HG02884 (cell line): ENCODE measurements at regions not wholly inside any gene's neighbourhood (a gene's known extent, or its start where the extent isn't known, plus 50 kb on each side); places are given as distances from the start of the nearest gene placed in this dataset.

Source experiments
- ATAC-seq: cut with Tn5 transposase; IDR thresholded peaks from one replicate; pipeline ENCODE4 v1.9.1; 2021; ENCODE audit warnings: mild to moderate bottlenecking, moderate library complexity; ENCODE audit not compliant: unreplicated experiment

DNA sequence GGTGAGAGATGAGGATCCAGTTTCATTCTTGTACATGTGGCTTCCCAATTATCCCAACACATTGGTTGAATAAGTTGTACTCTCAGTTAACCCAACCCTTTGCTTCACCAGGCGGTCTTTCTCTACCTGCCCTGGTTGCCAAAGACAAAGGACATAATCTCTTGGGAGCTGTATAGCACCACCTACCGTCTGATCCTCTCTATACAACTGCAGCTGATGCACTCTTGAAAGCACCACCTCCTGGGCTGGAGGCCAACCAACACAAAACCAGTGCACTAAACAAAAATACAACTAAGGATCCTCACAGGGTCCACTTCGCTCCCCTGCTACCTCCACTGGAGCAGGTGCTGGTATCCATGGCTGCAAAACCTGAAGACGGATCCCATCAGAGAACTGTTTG is 473.6 kb upstream of the NRXN1 start:
- no peak for ATAC-seq

DNA sequence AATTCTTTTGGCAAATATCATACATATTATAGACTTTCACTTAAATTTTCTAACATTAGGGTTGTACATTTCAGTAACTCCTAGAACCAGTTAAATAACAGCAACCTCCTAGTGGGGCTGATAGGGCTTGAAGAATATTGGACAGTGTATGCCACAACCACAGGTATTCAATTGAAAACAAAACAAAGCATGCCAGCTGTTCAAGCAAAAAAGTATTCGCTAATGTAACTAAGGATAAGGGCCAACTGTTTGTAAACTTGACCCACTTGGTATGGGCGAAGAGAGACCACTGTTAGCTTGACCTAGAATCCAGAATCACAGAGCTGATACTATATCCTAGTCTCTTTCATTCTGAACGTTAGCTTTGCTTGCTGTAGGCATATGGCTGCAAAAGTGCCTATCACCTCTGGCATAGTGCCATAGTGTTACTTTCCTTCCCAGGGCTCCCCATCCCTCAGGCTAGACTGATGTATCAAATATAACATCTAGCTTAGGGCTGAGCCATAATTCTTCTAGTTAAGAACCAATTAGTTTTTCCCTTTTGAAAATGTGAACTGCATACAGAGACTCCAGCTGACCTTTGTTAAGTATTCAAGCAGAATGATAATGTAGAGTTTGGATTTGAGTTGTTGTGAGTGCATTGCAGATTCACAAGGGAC is 458.8 kb upstream of the NRXN1 start:
- ATAC-seq = no peak

DNA sequence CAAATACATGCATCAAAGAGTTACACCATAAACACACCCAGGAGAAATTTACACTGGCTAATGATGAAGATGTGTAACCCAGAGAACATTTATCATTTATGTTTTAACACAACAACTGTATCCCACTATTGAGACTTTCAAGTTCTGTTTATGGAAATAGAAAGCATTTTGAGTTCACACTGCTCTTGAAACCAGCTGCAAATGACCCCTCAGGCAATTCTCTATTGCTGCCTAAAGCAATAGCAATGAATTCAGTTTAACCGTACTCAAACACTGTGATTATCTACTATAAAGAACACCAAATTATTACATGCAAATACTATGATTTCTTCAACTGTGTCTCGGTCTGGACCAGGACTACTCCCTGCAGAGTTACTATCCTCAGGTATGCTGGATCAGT is 452.7 kb upstream of the NRXN1 start:
- no peak for ATAC-seq

DNA sequence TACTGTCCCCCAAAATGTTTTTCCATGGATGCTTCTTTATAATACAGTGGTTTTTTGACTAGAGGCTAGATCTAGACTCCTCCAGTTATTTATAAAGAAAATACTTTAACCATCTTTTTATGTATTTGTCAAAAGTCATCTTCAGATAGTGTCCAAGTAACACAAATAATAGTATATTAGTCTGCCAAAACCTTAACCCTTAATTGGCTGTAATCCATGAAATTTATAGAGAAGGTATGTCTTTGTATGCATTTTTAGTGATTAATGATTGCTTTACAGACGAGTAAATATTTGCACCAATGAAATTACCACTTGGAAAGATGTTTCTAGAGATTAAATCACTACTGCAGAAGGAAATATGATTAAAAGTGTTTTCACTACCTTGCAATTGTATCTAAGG is 451.8 kb upstream of the NRXN1 start:
- no peak for ATAC-seq

DNA sequence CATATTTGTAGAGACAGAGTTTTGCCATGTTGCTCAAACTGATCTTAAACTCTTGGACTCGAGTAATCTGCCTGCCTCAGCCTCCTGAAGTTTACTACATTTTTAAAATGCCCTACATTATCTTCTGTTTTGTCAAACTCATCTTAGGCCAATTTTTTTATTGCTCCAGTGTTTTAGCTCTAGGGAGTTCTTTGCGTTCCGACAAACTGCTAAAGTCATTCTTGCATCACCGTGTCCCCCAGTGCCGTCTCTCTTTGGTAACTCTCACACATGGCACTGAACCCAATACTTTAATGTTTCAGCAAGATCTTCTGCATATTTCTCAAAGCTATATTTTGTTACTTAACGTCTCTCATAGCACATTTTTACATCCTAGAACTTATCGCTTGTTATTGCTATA is 440.9 kb upstream of the NRXN1 start:
- no peak for ATAC-seq

DNA sequence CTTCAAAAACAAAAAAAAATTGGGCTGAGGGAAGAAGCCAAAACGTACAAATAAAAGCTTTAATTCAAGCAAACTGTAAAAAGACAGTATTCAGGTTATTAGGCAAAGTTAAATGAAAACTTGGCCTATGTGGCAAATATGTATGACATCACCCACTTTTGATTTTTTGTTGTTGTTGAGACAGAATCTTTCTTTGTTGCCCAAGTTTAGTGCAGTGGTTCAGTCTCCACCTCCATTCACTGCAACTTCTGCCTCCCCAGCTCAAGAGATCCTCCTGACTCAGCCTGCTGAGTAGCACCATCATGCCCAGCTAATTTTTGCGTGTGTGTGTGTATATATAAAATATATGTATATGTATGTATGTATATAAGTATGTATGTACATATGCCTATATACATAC is 440.4 kb upstream of the NRXN1 start:
- ATAC-seq = no peak

DNA sequence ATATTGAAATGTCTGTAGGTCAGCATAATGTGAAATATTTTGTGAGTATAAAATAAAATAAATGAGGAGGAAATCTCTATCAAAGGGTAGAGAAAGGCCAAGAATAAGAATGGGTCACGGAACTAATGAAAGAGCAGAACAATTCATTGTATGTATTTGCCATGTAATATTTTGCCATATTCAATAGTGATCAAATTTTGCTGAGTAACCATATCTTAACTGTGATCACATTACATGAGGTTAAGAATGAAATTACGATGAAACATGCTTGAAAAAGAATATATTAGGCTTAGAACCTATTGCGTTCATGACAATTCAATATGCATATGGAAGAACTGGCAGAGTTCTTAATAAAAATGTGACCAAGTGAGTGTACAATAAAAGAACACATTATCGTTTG is 437.2 kb upstream of the NRXN1 start:
- ATAC-seq = no peak

DNA sequence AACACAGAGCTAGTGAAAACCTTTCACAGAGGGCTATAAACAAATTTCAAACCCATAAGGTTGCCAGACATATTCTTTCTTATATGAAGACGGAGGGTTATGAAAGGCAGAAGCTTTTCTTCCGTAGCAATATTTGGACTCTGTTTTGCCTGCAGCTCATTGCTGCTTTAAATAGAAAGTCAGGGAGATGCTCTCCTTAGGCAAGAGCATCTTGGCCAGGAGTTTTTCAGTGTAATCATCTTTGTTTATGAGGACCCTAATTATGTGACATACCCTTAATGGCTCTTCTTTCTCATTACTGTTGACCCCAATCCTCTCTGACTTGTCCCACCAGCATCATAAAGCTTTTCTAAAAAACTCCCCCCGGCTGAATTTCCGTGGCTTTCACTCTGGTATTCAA is 433.4 kb upstream of the NRXN1 start:
- no peak for ATAC-seq

DNA sequence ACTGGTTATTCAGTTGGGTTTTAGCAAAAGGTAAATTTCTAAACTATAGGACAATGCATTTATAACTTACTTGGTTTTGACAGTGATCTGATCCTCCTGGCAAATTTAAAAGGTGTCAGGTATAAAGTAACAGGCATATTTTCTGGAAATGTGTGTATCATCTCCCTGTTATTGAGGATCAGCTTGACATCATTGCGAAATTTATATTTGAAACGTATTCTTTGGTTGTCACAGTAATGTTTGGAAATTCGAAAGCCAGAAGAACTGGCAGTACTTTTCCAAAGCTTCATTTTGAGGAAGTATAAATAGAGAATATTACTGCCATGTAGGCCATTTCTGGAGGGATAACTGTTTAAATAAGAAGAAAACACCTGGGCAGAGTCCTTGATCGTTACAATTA is 422.2 kb upstream of the NRXN1 start:
- ATAC-seq = no peak

DNA sequence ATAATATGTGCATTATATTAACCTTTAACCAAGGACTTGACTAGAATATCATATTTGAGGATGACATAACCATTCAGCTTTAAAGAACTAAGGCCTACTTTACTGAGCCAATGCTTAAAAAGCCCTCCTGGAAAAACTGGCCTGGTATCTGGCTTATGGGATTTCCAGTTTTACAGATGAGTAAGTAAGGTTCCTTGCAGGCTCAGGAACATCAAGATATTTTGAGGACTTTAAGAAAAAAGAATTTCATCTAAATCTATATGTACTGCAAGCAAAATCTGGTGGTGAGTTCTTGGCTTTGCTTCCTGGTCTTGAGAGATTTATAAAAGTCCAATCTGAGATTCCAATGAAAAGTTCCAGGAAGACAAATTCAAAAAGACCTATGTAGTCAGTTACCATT is 417.0 kb upstream of the NRXN1 start:
- no peak for ATAC-seq

DNA sequence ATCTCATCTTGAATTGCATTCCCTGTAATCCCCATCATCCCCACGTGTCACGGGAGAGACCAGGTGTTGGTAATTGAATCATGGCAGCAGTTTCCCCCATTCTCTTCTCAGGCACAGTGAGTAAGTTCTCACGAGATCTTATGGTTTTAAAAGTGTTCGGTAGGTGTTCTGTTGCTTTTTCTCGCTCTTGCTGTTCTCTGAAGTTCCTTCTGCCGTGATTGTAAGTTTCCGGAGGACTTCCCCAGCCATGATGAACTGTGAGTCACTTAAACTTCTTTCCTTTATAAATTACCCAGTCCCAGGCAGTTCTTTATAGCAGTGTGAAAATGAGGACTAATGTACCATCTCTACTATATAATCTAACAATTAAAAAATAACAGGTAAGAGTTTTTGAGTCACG is 409.9 kb upstream of the NRXN1 start:
- ATAC-seq = no peak

DNA sequence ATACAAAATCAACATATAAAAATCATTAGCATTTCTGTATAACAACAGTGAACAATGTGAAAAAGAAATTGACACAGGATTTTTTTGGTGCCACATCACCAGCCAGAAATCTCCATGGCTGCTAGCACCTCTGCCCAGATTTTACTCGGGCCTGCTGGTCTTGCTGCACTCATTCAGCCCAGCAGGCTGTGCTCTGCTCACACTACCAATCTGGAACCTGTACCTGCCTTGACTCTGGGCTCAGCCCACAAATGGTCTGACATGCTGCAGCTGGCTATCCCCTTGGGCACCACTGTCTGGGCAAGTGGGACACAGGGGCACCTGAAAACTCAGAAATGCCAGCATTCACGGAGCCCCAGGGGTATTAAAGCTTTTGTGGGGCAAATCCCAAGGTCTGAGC is 392.5 kb upstream of the NRXN1 start:
- no peak for ATAC-seq

DNA sequence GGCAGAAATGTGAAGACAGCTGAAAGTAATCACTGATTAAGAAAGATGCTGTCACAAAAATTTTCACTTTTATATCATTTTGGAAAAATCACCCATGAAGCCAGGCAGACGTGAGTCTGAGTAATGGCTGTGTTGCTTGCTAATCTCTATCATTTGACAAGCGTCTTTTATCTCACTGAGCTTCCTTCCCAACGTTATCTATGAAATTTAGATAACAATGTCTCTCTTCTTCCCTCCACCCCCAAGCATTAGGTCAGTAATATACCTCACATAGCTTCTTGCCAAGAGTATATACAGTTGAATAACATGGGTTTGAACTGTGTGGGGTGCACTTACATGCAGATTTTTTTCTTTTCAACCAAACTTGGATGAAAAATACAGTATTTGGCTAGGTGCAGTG is 388.6 kb upstream of the NRXN1 start:
- no peak for ATAC-seq

DNA sequence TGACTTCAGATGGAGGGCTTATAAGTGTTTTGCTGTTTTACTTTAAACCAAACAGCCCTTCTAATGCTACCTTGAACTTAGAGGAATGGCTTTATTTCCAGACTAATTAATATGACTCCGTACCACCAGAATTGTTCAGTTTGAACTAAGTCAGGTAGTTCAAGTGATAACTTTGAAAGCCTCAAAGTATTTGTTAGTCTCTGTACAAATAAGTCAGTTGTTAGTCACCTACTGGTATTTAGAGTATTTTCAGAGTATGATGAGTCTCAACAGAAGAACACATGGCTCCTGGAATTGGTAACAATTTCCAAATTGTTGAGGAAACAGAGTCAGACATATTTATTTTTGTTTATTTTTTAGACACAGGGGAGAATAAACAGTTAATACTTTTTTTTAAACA is 381.8 kb upstream of the NRXN1 start:
- ATAC-seq = no peak

DNA sequence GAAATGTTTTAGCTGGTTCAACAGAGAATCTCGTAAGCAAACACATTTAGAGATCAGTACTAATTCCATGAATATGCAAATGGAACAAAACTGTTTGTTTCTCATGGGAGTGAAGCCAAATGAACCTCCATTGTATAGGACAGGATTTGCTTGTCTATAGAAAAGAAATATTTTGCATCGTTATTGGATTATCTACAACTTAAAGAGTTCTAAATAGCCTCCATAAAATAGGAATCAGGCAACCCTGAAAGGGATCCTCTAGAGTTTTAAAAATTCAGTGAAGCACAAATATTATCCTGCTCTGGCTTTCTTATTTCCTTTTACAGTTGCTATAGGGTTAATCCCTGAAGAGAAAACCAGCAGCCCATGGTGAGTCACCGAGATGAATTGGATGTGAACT is 378.4 kb upstream of the NRXN1 start:
- no peak for ATAC-seq

DNA sequence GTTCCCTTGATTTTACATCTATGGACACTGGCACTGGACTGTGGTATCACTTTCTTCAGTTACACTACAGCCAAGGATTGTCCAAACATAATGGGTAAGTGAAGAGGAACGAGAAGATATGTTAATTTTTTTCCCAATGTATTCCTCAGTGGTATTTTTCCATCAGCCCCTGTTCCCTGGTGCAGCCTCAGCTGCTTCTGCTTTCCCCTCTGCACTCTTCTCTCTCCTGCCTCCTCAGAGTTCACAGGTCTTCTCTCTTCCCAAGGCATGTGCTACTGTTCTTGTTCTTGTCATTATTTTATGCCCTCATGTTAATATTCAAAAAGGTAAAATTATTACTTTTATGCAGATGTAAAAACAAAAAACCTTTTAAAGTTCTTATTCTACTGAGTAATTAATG is 378.0 kb upstream of the NRXN1 start:
- ATAC-seq = no peak

DNA sequence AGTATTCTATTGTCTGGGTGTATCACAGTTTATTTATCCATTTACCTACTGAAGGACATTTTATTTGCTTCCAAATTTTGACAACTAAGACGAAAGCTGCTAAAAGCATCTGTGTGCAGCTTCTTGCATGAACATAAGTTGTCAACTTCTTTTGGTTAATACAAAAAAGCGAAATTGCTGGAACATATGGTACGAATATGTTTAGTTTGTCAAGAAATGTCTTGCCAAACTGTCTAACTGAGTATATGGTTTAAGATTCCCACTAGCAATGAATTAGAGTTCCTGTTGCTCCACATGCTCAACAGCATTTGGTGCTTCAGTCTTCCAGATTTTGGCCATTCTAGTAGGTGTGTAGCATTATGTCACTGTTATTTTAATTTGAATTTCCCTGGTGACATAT is 372.3 kb upstream of the NRXN1 start:
- no peak for ATAC-seq

DNA sequence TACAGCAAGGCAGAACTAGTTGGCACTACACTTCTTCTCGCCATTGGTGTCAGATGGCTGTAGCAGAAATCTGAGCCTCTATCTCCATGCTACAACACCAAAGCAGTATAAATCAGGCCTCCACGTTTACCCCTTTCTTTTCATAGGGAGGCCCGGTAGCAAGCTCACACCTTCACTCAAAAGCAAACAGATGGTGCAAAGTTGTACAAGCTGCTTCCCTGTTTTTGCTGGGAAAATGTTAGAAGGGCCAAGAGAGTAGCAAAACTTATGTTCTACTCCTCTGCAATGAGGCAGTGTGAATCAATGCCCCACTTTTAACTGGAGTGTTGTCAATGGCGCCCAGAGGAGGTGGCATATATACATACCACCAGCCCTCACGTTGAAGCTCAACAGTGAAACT is 369.6 kb upstream of the NRXN1 start:
- no peak for ATAC-seq

DNA sequence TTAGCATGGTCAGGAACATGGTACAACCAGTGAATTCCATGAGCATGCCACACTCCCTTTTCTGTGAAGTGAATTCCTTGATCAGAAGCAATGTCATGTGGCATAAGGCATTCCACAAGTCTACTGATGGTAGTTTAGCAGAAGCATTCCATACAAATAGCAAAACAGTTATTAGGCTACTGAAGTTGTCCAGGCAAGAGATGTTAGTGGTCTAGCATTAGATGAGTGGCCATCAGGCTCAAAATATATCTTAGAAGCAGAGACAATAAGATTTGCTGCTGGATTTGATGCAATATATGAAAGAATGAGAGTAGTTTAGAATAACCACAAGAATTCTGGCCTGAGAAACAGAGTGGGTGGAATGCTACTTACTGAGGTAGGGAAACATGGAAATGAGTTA is 355.3 kb upstream of the NRXN1 start:
- ATAC-seq = no peak

DNA sequence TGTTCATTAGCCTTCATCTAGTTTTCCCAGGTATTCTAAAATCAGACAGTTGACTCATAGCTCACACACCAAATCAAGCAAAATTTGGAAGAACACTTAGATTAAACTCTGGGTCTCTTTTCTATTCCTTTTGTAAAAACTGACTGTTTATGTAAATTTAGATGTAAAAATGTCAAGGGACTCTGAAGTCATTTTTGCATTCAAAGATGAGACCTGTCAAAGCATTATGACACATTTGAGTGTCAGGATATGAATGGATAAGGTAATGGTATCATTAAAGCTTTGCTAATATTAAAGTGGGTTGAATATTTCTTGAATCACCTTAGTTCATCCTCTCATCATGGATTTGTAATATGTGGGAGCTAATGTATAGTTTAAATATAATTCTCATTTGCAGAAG is 348.1 kb upstream of the NRXN1 start:
- ATAC-seq = no peak

DNA sequence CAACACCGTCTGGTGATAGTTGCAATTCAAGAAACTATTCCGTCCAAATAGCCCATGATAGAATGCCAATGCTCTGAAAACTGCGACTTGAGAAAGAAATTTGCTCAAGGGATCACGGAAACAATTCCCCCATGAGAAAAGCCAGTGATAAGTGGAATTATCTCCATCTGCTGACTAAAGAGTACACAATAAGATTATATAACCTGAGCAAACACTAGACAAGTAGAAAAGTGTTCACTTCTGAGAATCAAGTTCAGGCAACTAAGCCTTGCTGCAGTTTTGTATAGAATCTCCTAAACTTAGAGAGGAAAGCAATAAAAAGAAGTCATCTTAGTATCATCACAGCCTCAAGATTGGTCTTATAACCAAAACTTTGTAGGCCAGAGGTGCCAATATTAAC is 336.3 kb upstream of the NRXN1 start:
- no peak for ATAC-seq

DNA sequence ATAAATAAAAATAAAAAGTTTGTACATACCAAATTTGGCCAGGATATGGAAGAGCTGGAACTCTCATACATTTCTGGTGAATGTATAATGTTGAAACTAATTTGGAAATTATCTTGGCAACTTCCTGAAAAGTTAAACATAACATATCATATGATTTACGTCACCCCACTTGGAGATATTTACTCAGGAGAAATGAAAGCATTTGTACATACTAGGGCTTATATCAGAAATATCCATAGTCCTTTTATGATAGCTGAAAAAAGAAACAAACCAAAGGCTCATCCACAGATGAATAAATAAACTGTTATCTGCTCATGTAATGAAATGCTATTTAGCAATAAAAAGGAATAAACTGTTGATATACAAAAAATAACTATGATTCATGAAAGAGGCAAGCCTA is 318.2 kb upstream of the NRXN1 start:
- no peak for ATAC-seq

DNA sequence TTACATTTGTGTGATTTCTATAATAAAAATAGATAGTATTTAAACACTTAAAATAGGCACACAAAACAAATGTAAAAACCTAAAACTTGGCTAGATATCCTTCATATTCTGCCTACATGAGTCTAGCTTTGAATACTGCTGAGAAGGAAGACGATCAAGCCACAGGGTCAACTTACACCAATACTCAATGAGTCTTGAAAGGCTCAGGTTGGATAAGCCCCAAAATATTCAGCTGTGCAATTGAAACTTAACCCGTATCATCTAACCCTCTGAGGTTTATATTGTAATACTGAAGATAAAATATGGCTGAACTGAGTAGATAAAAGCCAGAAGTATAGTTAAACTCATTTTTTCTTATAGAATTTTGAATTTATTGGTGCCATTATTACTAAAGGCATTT is 313.0 kb upstream of the NRXN1 start:
- no peak for ATAC-seq
